ENCODE measurements at regions not wholly inside any gene's neighbourhood (a gene's known extent, or its start where the extent isn't known, plus 50 kb on each side); places are given as distances from the start of the nearest gene placed in this dataset.
"Not testable (repeated sequence)": the region's sequence is repeated elsewhere in the genome, so short reads cannot be mapped to it uniquely, and the experiment has no call there.

- TF ChIP-seq PHF8 (conservative IDR thresholded peaks at IDR 0.05; ENCODE audit: low read depth, low read length); EZH2 (IDR thresholded peaks at IDR 0.05; ENCODE audit: low read depth, low read length, severe bottlenecking); TEAD4 (IDR thresholded peaks at IDR 0.05; ENCODE audit: low read depth, low read length); YY1 (IDR thresholded peaks at IDR 0.05; ENCODE audit: low read depth, low read length); JUN (IDR thresholded peaks at IDR 0.05; ENCODE audit: low read depth, low read length); EP300 (IDR thresholded peaks at IDR 0.05; ENCODE audit: borderline replicate concordance in 1 of 2, low read depth in 2 of 2, low read length in 2 of 2); SP1 (IDR thresholded peaks at IDR 0.05; ENCODE audit: low read depth, low read length): not testable (repeated sequence)
- TF ChIP-seq, protein P1, sequence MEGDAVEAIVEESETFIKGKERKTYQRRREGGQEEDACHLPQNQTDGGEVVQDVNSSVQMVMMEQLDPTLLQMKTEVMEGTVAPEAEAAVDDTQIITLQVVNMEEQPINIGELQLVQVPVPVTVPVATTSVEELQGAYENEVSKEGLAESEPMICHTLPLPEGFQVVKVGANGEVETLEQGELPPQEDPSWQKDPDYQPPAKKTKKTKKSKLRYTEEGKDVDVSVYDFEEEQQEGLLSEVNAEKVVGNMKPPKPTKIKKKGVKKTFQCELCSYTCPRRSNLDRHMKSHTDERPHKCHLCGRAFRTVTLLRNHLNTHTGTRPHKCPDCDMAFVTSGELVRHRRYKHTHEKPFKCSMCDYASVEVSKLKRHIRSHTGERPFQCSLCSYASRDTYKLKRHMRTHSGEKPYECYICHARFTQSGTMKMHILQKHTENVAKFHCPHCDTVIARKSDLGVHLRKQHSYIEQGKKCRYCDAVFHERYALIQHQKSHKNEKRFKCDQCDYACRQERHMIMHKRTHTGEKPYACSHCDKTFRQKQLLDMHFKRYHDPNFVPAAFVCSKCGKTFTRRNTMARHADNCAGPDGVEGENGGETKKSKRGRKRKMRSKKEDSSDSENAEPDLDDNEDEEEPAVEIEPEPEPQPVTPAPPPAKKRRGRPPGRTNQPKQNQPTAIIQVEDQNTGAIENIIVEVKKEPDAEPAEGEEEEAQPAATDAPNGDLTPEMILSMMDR (IDR thresholded peaks at IDR 0.05; ENCODE audit: control extremely low read depth in 1 of 3, insufficient read depth in 1 of 3, low read depth in 1 of 3, low read length in 3 of 3), result not testable (repeated sequence)
Observed at GRCh38 chr1:143734261-143734660, 237.5 kb downstream of the FAM72C start.
